HG02970 (cell line): ENCODE measurements at regions not wholly inside any gene's neighbourhood (a gene's known extent, or its start where the extent isn't known, plus 50 kb on each side); places are given as distances from the start of the nearest gene placed in this dataset.
"Not testable (repeated sequence)": the region's sequence is repeated elsewhere in the genome, so short reads cannot be mapped to it uniquely, and the experiment has no call there.

ENCODE experiments used
- ATAC-seq: cut with Tn5 transposase; IDR thresholded peaks from one replicate; pipeline ENCODE4 v1.9.1; 2021; ENCODE audit warnings: mild to moderate bottlenecking, moderate library complexity, moderate number of reproducible peaks; ENCODE audit not compliant: unreplicated experiment, low FRiP score

- no peak for ATAC-seq
These were observed 341.3 kb downstream of the SPRY2 start for GRCh38 chr13:79999601-80000000.

DNA sequence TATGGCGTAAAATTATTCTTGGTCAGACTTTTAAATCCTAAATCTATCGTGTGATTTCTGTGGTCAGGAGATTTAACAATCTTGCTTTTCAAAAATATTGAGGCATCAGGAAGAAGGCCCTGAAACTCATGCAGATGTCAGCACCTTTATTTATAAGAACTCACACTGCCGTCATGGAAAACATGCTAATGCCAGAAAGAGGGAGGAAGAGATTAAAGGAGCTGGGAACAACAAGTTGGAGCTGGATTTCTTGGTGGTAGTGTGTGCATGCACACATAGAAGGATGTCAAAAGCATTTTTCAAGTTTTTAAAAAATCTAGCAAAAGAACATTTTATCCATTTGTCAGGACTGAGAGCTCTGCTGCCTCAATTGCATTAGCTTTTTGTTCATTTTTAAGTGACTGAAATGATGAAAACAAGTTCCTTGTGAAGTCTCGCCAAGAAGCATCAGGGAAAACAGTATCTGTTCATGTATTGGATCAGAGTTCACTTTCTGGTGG lies 342.5 kb downstream of the SPRY2 start:
- ATAC-seq, result no peak

DNA sequence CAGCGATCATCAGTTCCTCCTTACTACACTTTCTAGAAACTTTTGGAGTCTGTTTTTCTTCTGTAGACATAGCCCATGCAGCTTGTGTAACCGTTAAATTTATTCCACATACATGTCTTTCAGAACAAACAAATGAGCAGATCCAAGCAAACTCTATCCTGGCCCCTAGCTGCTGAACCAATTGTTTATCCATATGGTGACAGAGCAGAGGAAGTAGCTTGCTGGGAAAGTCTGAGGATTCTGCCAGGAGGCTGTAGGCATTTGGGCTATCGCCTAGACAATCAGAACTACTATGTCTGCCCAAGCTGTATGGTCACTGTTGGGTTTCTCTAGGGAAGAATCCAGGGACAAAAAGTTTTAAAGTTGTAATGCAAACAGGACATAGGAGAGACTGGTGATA lies 343.7 kb downstream of the SPRY2 start:
- ATAC-seq, result no peak

- no peak for ATAC-seq
These were observed 345.6 kb downstream of the SPRY2 start for GRCh38 chr13:79995334-79995733.

DNA sequence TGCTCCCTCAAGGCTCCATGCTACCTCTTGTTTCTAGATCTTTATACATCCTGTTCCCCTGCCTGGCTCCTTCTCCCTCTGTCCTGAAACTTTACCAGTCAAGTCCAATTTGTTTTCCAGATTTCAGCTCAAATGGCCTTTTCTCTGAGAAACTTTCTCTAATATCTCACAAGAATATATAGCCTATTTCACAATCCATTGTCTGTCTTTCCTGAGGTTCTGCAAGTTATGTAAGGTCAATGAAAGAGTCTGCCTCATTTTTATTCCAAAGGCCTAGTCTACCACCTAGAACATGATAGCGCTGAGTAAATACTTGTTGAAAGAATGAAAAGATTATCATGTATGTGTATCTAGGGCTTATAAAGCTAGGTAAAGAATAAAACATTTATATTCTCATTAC lies 348.8 kb downstream of the SPRY2 start:
- ATAC-seq, result no peak

- no peak for ATAC-seq
These were observed 350.9 kb downstream of the SPRY2 start for GRCh38 chr13:79990048-79990447.

GRCh38 chr13:79989217-79989661 lies 351.7 kb downstream of the SPRY2 start:
- no peak for ATAC-seq

DNA sequence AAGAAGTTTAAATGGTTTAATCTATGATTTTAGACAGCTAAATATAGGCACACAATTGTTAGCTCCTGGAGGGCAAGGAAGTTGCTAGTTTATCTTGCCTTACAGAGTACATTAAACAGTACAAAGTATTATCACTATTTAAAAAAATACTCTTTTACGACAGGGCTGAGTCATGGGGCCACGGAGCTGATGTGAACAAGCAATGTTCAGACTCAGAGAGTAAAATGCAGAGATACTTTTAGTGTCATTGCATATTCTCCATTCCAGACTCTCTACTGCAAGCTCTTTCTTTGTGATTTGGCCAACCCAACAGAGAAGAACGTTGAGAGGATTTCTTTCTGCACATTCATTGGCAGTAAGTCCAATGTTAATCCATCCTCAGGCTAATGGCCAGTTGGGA lies 352.4 kb downstream of the SPRY2 start:
- no peak for ATAC-seq

DNA sequence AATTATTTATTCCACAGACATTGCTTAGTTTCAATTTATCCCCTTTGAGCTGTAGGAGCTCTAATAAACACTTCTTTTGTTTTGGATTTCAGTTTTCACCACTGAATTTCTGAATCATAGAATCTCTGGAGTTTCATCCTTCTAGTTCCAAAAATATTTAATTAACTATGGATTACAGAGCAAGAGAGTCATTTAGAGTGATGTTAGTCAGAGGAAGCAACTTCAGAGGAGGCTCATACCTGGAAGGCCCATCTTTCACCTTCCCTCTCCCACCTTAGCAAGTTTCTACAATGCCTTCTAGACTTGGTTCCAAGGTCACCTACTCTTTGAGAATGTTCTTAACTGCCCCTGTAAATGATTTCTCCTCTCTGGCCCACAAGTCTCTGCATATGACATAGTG lies 353.2 kb downstream of the SPRY2 start:
- ATAC-seq, result no peak

- no peak for ATAC-seq
These were observed 353.6 kb downstream of the SPRY2 start for GRCh38 chr13:79987323-79987722.

DNA sequence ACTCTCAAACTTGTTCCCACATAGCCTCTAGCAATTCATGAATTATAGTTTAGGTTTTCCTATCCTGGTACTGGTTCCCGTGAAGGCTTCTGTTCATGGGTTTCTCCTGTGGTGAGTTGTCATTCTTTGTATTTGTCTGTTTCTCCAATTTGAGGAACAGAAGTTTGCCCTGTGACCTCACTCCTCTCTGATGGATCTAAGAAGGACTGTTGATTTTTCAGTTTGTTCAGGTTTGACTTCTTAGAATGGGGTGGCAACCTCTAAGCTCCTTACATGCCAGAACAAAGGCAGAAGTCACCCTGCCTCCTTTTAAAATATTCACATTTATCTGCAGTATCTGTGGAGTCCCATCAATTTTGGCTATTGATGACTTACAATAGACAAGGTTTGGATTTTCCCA lies 354.0 kb downstream of the SPRY2 start:
- no peak for ATAC-seq

- not testable (repeated sequence) for ATAC-seq
These were observed 365.8 kb downstream of the SPRY2 start for GRCh38 chr13:79974935-79975650.

DNA sequence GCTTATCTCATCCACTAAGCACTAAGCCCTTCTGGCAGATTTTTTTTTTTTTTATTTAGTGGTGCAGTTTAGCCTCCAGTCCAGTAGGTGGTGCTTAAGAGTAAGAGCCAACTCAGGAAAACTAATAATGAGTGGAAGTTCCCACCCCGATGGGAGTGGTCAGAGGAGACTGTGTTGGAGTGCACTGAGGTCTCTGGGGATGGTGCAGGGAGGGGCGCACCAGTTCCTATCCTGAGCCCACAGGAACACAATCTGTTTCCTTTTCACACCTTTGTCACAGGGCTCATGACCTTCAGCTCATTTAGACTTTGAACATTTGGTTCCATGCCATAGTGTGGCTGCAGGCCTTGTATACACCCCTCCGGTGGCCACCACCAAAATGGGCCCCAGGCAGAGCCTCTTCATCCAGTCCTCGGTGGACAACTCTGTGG lies 367.4 kb downstream of the SPRY2 start:
- no peak for ATAC-seq

- no peak for ATAC-seq
These were observed 368.8 kb downstream of the SPRY2 start for GRCh38 chr13:79972066-79972569.

DNA sequence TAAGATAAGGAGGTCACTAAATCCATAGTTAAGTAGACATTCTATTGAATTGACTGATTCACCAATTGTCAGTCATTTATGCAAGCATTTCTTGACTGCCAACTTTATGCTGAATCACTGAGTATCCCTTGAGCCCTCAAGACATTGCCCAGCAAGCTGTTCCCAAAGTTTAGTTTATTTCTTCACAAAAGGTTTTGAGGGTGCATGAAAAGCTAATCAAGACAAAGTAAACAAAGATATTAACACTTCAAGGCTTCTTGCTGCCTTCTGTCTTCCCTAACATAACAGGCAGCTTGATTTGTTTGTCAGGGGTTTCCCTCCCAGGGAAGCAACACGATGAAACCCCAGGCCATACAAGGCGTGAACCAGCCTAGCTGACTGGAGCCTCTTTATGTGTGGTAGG lies 374.4 kb downstream of the SPRY2 start:
- no peak for ATAC-seq

DNA sequence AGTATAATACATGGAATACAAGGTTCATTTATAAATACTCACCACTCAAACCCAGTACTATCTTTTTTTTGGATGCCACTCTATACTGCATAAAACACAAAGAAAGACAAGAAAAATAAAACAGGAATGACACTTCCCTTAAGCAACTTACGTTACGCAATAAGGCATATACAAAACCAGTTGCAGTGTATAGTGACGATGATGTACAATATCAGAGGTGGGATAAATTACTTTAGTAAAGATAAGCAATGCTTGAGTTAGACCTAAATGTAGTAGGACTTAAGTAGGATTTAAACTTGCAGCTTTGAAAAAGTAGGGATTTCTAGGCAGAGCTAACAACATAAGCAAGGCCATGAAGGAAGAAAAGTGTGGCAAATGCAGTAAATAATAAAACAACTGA lies 374.9 kb downstream of the SPRY2 start:
- ATAC-seq, result no peak

- ATAC-seq, result no peak
These were observed 394.4 kb downstream of the SPRY2 start for GRCh38 chr13:79946556-79946955.

DNA sequence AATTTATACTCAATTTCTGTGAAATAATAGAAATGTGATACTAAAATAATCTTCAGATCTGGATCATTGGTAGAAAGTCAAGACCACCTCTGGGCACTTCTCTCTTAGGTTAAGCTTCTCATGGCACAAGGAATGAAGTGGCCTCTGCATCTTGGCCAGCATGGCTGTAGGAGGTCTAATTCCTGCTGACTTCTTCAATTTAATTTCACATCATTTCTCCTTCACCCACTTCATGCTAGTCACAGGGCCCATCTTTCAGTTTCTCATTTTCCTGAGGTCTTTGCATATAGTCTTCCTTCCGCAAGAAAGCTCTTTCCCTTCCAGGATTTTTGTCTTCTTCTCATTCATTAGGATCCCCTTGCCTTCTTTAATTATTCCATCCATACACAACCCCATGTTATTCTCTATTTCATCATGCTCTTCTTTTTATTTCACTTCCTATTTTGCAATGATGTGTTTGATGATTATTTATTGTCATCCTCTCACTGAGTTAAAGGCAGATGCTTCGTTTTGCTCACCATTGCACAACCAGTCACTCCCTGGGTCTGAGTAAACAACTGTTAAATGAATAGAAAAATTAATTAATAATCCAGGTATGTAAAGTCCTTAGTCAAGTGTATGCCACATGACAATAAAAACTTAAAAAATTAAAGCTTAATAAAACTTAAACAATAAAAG lies 397.4 kb downstream of the SPRY2 start:
- no peak for ATAC-seq

GRCh38 chr13:79941752-79942151 lies 399.2 kb downstream of the SPRY2 start:
- ATAC-seq, result no peak

GRCh38 chr13:79939689-79940088 lies 401.2 kb downstream of the SPRY2 start:
- no peak for ATAC-seq

DNA sequence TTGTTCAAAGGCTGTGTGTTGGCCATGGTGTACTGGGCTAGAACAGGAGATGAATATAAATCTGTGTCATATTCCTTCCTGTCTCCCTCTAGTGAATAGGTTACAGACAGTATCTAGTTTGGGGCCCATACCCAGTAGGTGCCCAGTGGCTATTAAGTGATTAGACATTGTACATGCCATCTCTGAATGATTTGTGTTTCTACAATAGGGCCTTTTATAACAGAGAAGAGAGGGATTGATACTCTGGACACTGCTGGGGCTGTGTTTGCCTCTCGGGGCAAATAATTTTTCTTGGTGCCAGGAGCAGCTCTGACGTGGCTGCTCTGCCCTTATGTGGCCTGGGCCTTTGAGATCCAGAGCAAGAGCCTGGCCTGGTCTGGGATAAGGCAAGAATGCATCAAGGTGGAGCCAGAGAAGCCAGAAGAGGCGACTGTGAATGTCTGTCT lies 403.1 kb downstream of the SPRY2 start:
- ATAC-seq, result no peak

GRCh38 chr13:79937311-79937710 lies 403.6 kb downstream of the SPRY2 start:
- no peak for ATAC-seq
